Suprapubic skin (tissue), 3 donors: ENCODE measurements at regions not wholly inside any gene's neighbourhood (a gene's known extent, or its start where the extent isn't known, plus 50 kb on each side); places are given as distances from the start of the nearest gene placed in this dataset.

ENCODE experiments used
- EP300 ChIP-seq: sonication (generic); formaldehyde crosslinking; IDR thresholded peaks from one replicate; pipeline ENCODE4 v1.6.1; 2017; ENCODE audit warnings: antibody characterized with exemption
- POLR2A ChIP-seq, 2 donors: fragments of 450-650 bp; IDR thresholded peaks; one replicate each; pipeline ENCODE4 v1.6.1; 2017; ENCODE audit warnings: antibody characterized with exemption in 2 of 2, mild to moderate bottlenecking in 2 of 2, moderate library complexity in 2 of 2
- TF ChIP-seq, protein P1 (sequence below), 2 donors: fragments of 200-600 bp in 1 of 2; fragments of 450-650 bp in 1 of 2; sonication (generic) in 1 of 2; IDR thresholded peaks; one replicate each; pipeline ENCODE4 v1.5.1; 2016 to 2019; ENCODE audit warnings: antibody characterized with exemption in 2 of 2, mild to moderate bottlenecking in 1 of 2, moderate library complexity in 1 of 2

DNA sequence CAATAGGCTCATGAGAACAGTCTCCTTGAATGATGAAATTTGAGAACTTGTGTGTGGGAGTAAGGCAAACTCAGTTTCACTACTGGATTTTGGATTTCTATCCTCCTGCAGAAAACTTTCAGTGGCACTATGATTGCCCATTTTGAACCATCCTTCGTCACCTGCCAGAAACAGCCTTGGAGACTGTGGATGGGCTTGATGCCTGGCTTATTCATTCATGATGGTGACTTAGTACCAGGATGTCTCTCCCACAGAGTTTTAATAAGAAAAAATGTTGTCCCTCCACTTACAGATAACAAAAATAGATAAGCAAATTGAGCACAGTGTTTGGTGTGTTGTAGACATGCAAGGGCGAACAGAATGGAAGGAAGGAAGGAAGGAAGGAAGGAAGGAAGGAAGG lies 53.5 kb upstream of the CPNE4 start:
- TF ChIP-seq, protein P1, sequence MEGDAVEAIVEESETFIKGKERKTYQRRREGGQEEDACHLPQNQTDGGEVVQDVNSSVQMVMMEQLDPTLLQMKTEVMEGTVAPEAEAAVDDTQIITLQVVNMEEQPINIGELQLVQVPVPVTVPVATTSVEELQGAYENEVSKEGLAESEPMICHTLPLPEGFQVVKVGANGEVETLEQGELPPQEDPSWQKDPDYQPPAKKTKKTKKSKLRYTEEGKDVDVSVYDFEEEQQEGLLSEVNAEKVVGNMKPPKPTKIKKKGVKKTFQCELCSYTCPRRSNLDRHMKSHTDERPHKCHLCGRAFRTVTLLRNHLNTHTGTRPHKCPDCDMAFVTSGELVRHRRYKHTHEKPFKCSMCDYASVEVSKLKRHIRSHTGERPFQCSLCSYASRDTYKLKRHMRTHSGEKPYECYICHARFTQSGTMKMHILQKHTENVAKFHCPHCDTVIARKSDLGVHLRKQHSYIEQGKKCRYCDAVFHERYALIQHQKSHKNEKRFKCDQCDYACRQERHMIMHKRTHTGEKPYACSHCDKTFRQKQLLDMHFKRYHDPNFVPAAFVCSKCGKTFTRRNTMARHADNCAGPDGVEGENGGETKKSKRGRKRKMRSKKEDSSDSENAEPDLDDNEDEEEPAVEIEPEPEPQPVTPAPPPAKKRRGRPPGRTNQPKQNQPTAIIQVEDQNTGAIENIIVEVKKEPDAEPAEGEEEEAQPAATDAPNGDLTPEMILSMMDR (IDR thresholded peaks at IDR 0.05): no peak
- TF ChIP-seq POLR2A (IDR thresholded peaks at IDR 0.05) (no peak), EP300 (no peak)
